Head of caudate nucleus (tissue), 42 donors: ENCODE measurements at regions not wholly inside any gene's neighbourhood (a gene's known extent, or its start where the extent isn't known, plus 50 kb on each side); places are given as distances from the start of the nearest gene placed in this dataset.
A peak's percentile ranks its signal among the peaks of the same experiment; 100 is the strongest.

Experiments
- DNase-seq, 42 donors: peaks; one replicate each; pipeline versions ENCODE4 v3.0.0 to v3.0.0-alpha.2; 2020 to 2021; ENCODE audit warnings: mixed read lengths in 7 of 42
- intact Hi-C: fragments of 100-400 bp; cut with DNase I; formaldehyde crosslinking; loops from one replicate; pipeline ENCODE4 v1.15.0; 2022

DNA sequence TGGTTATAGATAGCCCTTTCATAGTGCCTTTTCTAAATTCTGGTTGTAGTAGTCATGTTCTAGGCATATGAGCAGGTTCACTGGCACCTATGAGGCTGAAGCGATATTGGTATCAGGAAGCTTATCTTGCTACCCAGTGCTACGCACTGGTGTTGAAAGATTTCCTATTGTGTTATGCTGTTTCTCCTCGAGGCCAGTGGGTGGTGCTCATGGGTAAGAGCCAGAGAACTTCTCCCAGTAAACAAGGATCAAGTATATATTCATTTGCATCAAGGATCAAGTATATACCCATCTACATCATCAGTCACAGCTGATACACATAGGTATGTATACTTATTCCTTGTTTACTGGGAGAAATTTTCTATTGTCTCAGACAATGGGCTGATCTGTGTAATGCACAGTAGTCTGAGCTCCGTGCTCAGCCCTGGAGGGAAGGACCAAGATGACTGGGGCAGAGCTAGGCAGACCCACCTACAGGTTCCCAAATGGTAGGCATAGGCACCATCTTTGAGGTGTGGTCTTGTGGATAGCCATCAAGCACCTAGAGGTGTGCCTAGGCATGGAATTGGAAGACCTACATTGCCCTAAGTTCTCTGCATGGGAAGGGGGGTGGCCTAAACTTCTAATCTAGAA is 101.2 kb upstream of the GALNT13 start:
- peak in 26 of 42 donors; percentile 6 to 77 (median 32) for DNase-seq
- intact Hi-C loops: loop anchor here (10.0 kb wide), 1 partner anchor 604 kb away; no protein-coding TSS in a partner anchor

- no peak for DNase-seq
- intact Hi-C loops: loop anchor here (10.0 kb wide), 1 partner anchor 95 kb away; the partner anchor contains the start of gene GALNT13
Observed at GRCh38 chr2:153780241-153780640, 91.5 kb upstream of the GALNT13 start.

DNA sequence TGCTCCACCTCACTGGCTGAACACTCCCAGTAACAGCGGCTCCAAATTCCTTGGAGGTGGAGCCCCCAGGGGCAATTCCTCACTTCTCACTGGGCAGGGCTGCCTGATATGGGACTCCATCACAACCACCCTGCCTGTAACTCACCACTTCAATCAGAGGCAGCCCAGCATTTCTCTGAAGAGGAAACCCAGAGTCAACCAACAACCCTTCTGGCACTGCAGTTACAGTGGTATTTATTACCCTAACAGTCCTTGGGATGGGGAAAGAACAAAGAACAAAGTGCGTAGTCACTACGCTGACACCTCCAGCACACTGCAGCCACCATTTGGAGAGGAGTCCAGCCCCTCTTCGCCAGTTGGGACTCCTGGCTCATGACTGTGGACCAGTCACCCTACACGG is 85.7 kb upstream of the GALNT13 start:
- intact Hi-C loops: loop anchor here (10.0 kb wide), 1 partner anchor 89 kb away; the partner anchor contains the start of gene GALNT13
- no peak for DNase-seq

DNA sequence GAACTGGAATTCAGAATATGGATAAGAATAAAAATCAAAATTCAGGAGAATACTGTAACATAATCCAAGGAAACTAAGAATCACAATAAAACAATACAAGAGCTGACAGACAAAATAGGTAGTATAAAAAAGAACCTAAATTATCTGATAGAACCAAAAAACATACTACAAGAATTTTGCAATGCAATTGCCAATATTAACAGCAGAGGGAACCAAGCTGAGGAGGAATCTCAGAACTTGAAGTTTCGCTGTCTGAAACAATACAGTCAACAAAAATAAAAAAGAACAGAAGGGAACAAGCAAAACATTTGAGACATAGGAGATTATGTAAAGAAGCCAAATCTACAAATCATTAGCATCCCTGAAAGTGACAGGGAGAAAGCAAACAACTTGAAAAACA is 84.1 kb upstream of the GALNT13 start:
- no peak for DNase-seq
- intact Hi-C loops: loop anchor here (10.0 kb wide), 1 partner anchor 87 kb away; the partner anchor contains the start of gene GALNT13

GRCh38 chr2:153802671-153803070 is 69.1 kb upstream of the GALNT13 start:
- intact Hi-C loops: no loop called here

GRCh38 chr2:153808679-153809078 is 63.0 kb upstream of the GALNT13 start:
- no peak for DNase-seq
- intact Hi-C loops: loop anchor here (5.0 kb wide), 1 partner anchor 64 kb away; the partner anchor contains the start of gene GALNT13

More at GRCh38 chr2:153802671-153803070, 69.1 kb upstream of the GALNT13 start:
- no peak for DNase-seq

DNA sequence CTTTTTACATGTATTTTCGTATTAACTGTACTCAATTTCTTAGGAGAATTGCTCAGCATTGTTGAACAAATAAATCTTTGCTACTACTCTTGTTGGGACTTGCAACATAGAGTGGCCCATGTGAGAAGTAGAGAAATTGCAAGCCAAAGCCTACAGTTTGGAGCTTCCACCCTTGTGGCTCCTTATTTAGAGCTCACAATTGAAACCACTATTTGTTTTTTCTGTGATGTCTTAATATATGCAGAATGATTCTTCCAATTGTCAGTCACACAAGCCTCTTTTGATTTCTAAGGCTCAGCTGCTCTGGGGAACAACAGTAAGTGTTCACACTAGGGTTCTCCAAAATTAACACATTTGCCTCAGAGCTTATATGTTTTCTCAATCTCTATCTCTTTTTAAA is 60.2 kb upstream of the GALNT13 start:
- intact Hi-C loops: no loop called here
- DNase-seq: peak in 13 of 42 donors; percentile 4 to 57 (median 16)

- intact Hi-C loops: no loop called here
- no peak for DNase-seq
Observed at GRCh38 chr2:153812632-153813031, 59.1 kb upstream of the GALNT13 start.

DNA sequence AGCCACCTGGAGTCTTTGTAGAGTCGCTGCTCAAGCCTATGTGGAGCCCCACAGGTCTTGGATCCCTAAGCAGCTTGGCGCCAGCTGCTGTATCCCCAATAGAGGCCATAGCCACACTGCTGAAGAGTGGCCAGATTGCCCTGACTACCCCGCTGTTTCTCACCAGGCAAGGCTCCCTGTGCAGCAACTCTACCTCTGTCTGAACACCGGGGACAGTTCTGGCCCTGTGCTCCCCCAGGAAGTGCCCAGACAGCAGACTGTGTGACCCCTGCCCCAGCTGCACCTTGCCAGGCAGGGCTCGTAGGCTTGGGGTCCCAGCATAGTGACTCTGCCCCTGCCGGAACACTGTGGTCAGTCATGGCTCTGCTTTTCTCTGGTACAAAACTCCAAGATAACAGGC is 53.5 kb upstream of the GALNT13 start:
- intact Hi-C loops: no loop called here
- DNase-seq: no peak

- intact Hi-C loops: no loop called here
Observed at GRCh38 chr2:153819074-153819473, 52.6 kb upstream of the GALNT13 start.

GRCh38 chr2:153819501-153819900 is 52.2 kb upstream of the GALNT13 start:
- intact Hi-C loops: no loop called here
- DNase-seq: no peak

More at GRCh38 chr2:153819074-153819473, 52.6 kb upstream of the GALNT13 start:
- no peak for DNase-seq
